ENCODE measurements at regions not wholly inside any gene's neighbourhood (a gene's known extent, or its start where the extent isn't known, plus 50 kb on each side); places are given as distances from the start of the nearest gene placed in this dataset.

DNA sequence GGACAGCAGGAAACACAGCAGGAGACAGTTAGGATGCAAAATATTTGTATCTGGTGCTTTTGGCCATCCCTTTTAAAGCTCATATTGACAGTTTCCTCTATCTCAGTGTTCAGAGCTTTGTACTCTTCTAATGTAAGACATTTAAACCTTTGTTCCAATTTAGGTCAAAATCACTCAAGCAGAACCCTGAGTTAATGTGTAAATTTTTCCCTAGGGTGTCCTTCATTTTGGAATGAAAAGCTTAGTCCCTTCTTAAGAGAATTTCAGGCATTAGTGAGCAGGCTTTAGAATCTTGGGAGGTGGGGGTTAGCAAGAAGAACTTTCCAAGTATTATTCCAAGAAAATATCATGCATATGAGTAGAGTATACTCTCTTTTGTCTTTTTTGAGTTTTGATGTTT lies 188.7 kb downstream of the GBA3 start:
- H3K9me3 Mint-ChIP-seq (ENCODE audit: low read depth): no peaks in the 10 kb centered on the region
- H3K4me3 Mint-ChIP-seq (ENCODE audit: low read depth): no peak overlapping the region
- no peak overlapping the region for H3K27ac Mint-ChIP-seq
- TF ChIP-seq CTCF (IDR thresholded peaks at IDR 0.05; ENCODE audit: unreplicated experiment): no peak
- no peaks in the 10 kb centered on the region for H3K27me3 Mint-ChIP-seq
- peaks cover 11% of the 10 kb centered on the region for H3K4me1 Mint-ChIP-seq (ENCODE audit: low read depth)
- H3K36me3 Mint-ChIP-seq (ENCODE audit: insufficient read depth): no peaks in the 10 kb centered on the region
- DNase-seq (ENCODE audit: low spot score, unreplicated experiment): no peak

DNA sequence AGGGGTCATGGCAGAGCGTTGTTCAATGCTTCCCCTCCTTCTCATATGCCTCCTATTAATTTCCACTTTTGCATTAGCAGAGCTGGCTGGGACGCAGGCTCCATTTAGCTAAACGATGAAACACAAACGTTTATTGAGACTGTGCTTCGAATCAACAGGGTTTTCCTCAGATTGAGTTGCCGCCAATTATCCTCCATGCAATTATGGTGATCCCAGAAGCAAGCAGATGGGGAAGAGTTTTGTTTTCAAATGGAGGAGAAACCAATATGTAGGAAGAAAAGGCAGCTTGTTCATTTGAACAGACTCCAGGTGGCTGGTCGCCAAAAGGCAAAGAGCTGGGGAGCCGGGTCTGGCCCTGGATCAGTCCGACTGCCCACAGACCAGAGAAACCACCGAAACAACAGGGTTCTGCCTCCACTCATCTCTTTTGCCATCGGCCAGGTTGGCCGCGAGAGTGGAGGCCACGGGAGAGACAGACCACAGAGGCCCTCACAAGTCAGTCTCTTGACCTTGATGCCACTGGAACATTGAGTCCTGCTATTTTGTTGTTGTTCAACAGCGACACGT lies 184.8 kb downstream of the GBA3 start:
- Mint-ChIP-seq H3K27ac (no peak overlapping the region), H3K9me3 (ENCODE audit: low read depth) (no peaks in the 10 kb centered on the region), H3K4me1 (ENCODE audit: low read depth) (peaks cover 11% of the 10 kb centered on the region), H3K36me3 (ENCODE audit: insufficient read depth) (no peaks in the 10 kb centered on the region), H3K27me3 (no peaks in the 10 kb centered on the region), H3K4me3 (ENCODE audit: low read depth) (no peak overlapping the region)
- no peak for DNase-seq (ENCODE audit: low spot score, unreplicated experiment)
- TF ChIP-seq CTCF (IDR thresholded peaks at IDR 0.05; ENCODE audit: unreplicated experiment): no peak

DNA sequence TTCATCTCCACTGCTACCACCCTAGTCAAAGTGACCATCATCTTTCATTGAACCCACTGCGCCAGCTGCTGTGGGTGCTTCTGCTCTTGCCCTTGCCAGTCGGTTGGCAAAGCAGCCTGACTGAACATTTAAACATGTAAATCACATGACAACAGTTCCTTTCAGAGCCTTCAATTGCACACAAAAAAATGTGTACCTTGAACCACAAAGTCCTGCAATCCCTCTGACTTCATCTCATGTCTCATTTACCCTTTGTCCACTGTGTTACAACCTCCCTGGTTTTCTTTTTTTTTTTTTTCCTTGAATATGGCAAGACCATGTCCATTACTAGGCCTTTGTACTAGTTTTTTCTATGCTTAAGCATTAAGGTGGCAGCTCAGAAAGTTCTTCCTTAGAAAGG lies 183.5 kb downstream of the GBA3 start:
- no peak overlapping the region for H3K4me3 Mint-ChIP-seq (ENCODE audit: low read depth)
- no peak for TF ChIP-seq CTCF (IDR thresholded peaks at IDR 0.05; ENCODE audit: unreplicated experiment)
- DNase-seq (ENCODE audit: low spot score, unreplicated experiment): no peak
- H3K9me3 Mint-ChIP-seq (ENCODE audit: low read depth): no peaks in the 10 kb centered on the region
- H3K27me3 Mint-ChIP-seq: no peaks in the 10 kb centered on the region
- no peaks in the 10 kb centered on the region for H3K36me3 Mint-ChIP-seq (ENCODE audit: insufficient read depth)
- peaks cover 11% of the 10 kb centered on the region for H3K4me1 Mint-ChIP-seq (ENCODE audit: low read depth)
- no peak overlapping the region for H3K27ac Mint-ChIP-seq

- DNase-seq (ENCODE audit: low spot score, unreplicated experiment): no peak
- Mint-ChIP-seq H3K27me3 (no peaks in the 10 kb centered on the region), H3K4me1 (ENCODE audit: low read depth) (peaks cover 11% of the 10 kb centered on the region), H3K9me3 (ENCODE audit: low read depth) (no peaks in the 10 kb centered on the region), H3K27ac (no peak overlapping the region), H3K4me3 (ENCODE audit: low read depth) (no peak overlapping the region), H3K36me3 (ENCODE audit: insufficient read depth) (no peaks in the 10 kb centered on the region)
- TF ChIP-seq CTCF (IDR thresholded peaks at IDR 0.05; ENCODE audit: unreplicated experiment): no peak
Measured at GRCh38 chr4:22875587-22876257, 183.0 kb downstream of the GBA3 start.

- TF ChIP-seq CTCF (IDR thresholded peaks at IDR 0.05; ENCODE audit: unreplicated experiment): no peak
- no peak overlapping the region for H3K4me3 Mint-ChIP-seq (ENCODE audit: low read depth)
- no peak for DNase-seq (ENCODE audit: low spot score, unreplicated experiment)
- H3K4me1 Mint-ChIP-seq (ENCODE audit: low read depth): peaks cover under 1% of the 10 kb centered on the region
- H3K27ac Mint-ChIP-seq: no peak overlapping the region
- H3K27me3 Mint-ChIP-seq: no peaks in the 10 kb centered on the region
- no peaks in the 10 kb centered on the region for H3K9me3 Mint-ChIP-seq (ENCODE audit: low read depth)
- H3K36me3 Mint-ChIP-seq (ENCODE audit: insufficient read depth): no peaks in the 10 kb centered on the region
Measured at GRCh38 chr4:22874334-22874912, 181.7 kb downstream of the GBA3 start.

All from progenitor cell of endocrine pancreas (in vitro differentiated cells).